PFSK-1 (cell line): ENCODE measurements at regions not wholly inside any gene's neighbourhood (a gene's known extent, or its start where the extent isn't known, plus 50 kb on each side); places are given as distances from the start of the nearest gene placed in this dataset.

ENCODE experiments used
- FOXP2 ChIP-seq: optimal IDR thresholded peaks from 2 replicates; pipeline ENCODE3; 2011; ENCODE audit warnings: borderline replicate concordance, control low read depth, inconsistent platforms; ENCODE audit not compliant: insufficient read depth; ENCODE audit errors: extremely low read length, extremely low read depth
- POLR2AphosphoS5 ChIP-seq: IDR thresholded peaks from 2 replicates; pipeline ENCODE4 v1.6.1; 2012; ENCODE audit warnings: low read depth, mild to moderate bottlenecking, control low read depth, low read length, moderate library complexity
- REST ChIP-seq, 2 experiments: IDR thresholded peaks; 2 replicates each; pipeline versions ENCODE4 v1.6.1 to v1.8.0; 2011 to 2012; ENCODE audit warnings: low read depth in 2 of 2, low read length in 2 of 2, control low read depth in 1 of 2, inconsistent platforms in 1 of 2, mild to moderate bottlenecking in 1 of 2, moderate library complexity in 1 of 2; ENCODE audit not compliant: insufficient read depth in 1 of 2
- TAF1 ChIP-seq: IDR thresholded peaks from 2 replicates; pipeline ENCODE4 v1.6.1; 2012; ENCODE audit warnings: low read length, control low read depth, borderline replicate concordance; ENCODE audit not compliant: insufficient read depth

- no peak for TF ChIP-seq POLR2AphosphoS5
- TF ChIP-seq REST (IDR thresholded peaks at IDR 0.05; ENCODE audit: insufficient read depth in 1 of 2, low read depth in 2 of 2, low read length in 2 of 2), result no peak
- no peak for TF ChIP-seq FOXP2
- no peak for TF ChIP-seq TAF1
Observed at GRCh38 chr18:73708591-73708990, 439.0 kb downstream of the FBXO15 start.
